ENCODE measurements at regions not wholly inside any gene's neighbourhood (a gene's known extent, or its start where the extent isn't known, plus 50 kb on each side); places are given as distances from the start of the nearest gene placed in this dataset.

DNA sequence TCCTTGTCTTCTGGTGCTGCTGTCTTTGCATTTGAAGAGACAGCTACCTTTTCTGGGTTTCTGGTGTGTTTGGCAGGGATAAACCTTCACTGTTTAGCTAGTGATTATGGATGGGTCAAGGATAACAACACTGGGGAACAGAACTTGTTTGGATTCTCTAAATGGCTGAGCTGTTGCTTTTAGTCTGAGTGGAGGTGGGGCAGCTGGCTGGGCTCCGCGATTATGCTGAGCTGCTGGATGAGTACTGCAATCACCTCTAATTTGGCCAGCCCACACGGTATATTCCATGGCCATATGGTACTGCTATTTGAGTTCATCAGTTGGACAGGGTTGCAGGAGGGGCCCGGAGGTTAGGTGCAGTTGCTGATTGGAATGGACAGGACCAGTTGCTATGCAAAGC lies 361.6 kb upstream of the TFPI start:
- TF ChIP-seq, protein P1, sequence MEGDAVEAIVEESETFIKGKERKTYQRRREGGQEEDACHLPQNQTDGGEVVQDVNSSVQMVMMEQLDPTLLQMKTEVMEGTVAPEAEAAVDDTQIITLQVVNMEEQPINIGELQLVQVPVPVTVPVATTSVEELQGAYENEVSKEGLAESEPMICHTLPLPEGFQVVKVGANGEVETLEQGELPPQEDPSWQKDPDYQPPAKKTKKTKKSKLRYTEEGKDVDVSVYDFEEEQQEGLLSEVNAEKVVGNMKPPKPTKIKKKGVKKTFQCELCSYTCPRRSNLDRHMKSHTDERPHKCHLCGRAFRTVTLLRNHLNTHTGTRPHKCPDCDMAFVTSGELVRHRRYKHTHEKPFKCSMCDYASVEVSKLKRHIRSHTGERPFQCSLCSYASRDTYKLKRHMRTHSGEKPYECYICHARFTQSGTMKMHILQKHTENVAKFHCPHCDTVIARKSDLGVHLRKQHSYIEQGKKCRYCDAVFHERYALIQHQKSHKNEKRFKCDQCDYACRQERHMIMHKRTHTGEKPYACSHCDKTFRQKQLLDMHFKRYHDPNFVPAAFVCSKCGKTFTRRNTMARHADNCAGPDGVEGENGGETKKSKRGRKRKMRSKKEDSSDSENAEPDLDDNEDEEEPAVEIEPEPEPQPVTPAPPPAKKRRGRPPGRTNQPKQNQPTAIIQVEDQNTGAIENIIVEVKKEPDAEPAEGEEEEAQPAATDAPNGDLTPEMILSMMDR (IDR thresholded peaks at IDR 0.05; ENCODE audit: control insufficient read depth, insufficient read depth, low read depth, low read length, missing control alignments): no peak
- H3K4me3 ChIP-seq (ENCODE audit: control insufficient read depth, low read depth, low read length): no peak overlapping the region
- DNase-seq (ENCODE audit: low read depth): no peak

DNA sequence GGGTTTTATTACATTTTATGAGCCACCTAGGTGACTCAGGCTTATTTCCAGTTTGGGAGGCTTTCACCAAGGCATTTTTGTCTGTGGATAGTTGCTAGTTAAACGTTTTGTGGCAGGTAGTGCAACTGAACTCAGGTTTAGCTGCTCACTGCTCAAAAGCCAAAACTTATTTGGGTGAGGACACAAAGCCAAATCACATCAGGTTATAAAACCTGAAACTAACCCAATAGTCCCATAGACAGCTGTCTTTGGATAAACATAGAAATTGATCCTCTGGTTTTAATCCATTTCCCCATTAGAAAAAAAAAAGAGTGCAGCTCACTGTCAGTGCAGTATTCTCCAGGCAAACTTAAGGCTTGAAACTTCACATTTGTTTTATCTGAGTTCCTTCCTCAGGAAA lies 362.6 kb upstream of the TFPI start:
- no peak overlapping the region for H3K4me3 ChIP-seq (ENCODE audit: control insufficient read depth, low read depth, low read length)
- TF ChIP-seq, protein P1 (IDR thresholded peaks at IDR 0.05; ENCODE audit: control insufficient read depth, insufficient read depth, low read depth, low read length, missing control alignments): no peak
- no peak for DNase-seq (ENCODE audit: low read depth)

DNA sequence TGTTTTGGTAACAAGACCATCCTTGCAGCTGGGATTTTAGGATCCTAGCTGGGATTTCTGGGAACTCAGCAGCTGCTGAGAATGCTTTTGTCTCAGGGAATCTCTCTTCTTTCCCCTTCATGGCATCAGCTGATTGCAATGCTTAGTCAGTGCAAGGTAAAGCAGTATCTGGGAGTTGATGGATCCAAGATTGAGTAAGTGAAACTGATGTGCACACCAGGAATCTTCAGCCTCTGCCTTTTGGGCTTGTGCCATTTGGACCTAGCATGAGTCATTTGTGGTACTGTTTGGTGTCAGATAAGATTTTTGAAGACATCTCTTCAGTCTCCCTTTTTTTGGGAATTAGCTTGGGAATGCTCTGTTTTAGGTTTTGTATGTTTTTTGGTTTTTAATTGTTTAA lies 363.3 kb upstream of the TFPI start:
- no peak overlapping the region for H3K4me3 ChIP-seq (ENCODE audit: control insufficient read depth, low read depth, low read length)
- TF ChIP-seq, protein P1 (IDR thresholded peaks at IDR 0.05; ENCODE audit: control insufficient read depth, insufficient read depth, low read depth, low read length, missing control alignments): no peak
- DNase-seq (ENCODE audit: low read depth): no peak

DNA sequence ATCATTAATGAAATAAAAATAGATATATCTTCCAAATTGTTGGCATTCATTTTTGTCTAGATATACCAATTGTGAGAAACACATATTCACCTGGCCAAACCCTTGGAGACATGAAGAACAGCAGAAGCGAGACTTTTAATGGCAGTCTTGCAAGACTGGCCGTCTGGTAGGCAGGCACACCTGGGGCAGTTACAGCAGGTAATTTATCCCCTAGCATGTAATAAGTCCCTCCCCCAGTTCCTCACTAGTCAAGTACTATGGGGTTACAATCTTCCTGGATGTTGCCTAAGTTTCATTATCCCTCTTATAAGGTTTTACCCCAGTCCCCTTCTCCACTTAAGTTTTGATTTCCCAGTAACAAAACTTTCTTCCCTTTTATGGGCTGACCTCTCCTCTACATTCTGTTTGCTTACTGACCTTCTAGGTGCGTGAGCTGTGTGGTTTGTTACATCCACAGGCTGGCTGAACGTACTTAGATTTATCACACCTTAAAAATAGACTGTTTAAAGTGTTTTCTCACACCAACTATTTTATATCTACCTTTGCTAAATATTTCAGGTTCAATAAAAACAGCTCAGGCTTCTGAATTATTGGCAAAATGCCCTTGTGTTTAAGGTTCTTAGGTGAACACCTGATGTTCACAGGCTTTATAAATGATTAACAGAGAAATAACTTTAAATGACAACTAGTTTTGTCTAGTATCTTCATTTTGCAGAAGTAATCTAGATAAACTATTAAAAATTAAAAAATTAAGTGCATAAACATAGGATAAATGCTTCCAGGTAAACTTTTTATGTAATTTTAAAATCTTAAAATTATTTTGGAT lies 365.0 kb upstream of the TFPI start:
- no peak overlapping the region for H3K4me3 ChIP-seq (ENCODE audit: control insufficient read depth, low read depth, low read length)
- TF ChIP-seq, protein P1 (IDR thresholded peaks at IDR 0.05; ENCODE audit: control insufficient read depth, insufficient read depth, low read depth, low read length, missing control alignments): no peak
- DNase-seq (ENCODE audit: low read depth): no peak

DNA sequence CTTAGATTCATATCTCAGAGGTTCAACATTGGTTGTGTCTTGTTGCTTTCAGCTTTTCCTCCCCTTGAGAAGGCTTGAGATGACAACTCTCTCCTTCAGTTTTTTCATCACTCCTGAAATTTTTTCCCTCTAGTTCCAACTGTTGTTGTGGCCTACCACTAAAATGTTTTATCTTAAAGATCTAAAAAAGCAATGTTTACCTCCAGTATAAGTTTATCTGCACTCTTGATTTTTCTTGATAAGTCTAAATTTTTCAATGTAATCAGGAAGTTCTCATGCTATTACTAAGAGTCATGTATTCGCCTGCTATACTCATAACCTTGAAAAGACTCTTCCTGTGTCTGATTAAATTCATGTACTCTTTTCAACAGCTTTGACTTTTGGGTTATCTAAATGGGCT lies 366.3 kb upstream of the TFPI start:
- DNase-seq (ENCODE audit: low read depth): no peak
- no peak overlapping the region for H3K4me3 ChIP-seq (ENCODE audit: control insufficient read depth, low read depth, low read length)
- TF ChIP-seq, protein P1 (IDR thresholded peaks at IDR 0.05; ENCODE audit: control insufficient read depth, insufficient read depth, low read depth, low read length, missing control alignments): no peak

DNA sequence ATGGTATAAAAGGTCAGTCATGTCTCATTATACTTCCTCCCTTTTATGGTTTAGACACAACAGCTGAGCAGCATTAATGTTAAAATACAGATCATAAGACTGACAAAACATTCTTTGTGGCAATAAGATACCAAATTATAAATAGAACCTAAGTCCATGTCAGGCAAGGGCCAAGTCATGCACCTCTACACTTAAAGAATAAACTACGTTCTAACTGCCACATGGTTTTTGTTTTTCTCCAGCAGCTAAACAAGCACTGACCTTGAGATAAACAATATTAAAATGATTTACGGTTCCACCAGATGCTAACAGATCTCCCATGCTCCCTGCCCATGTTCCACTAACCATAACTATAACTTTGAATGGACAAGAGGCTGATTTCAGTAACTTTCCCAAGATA lies 368.6 kb upstream of the TFPI start:
- H3K4me3 ChIP-seq (ENCODE audit: control insufficient read depth, low read depth, low read length): no peak overlapping the region
- DNase-seq (ENCODE audit: low read depth): no peak
- TF ChIP-seq, protein P1 (IDR thresholded peaks at IDR 0.05; ENCODE audit: control insufficient read depth, insufficient read depth, low read depth, low read length, missing control alignments): no peak
